Calu3 (cell line): ENCODE measurements at regions not wholly inside any gene's neighbourhood (a gene's known extent, or its start where the extent isn't known, plus 50 kb on each side); places are given as distances from the start of the nearest gene placed in this dataset.

Experiments used
- BruUV-seq: library from RNA; stranded (reverse); fragments of 400-500 nt; replicated peaks from 2 replicates; lab custom pipeline; 2021; lab: Mats Ljungman, UMichigan
- CTCF ChIA-PET: fragments of 300-600 bp; sonication (Branson Sonifier 250); formaldehyde crosslinking; loops from one replicate; lab custom pipeline; 2022; ENCODE audit warnings: antibody characterized with exemption; lab: Charles Lee
- DNase-seq: peaks from one replicate; pipeline ENCODE4 v3.0.0; 2022
- H3K27ac Mint-ChIP-seq: one replicate; pipeline ENCODE4 v1.8.0; 2022; ENCODE audit warnings: mixed read lengths; ENCODE audit not compliant: unreplicated experiment
- H3K27me3 Mint-ChIP-seq: one replicate; pipeline ENCODE4 v1.8.0; 2022; ENCODE audit warnings: mixed read lengths; ENCODE audit not compliant: unreplicated experiment
- H3K36me3 Mint-ChIP-seq: one replicate; pipeline ENCODE4 v1.8.0; 2022; ENCODE audit warnings: mild to moderate bottlenecking, moderate library complexity, mixed read lengths; ENCODE audit not compliant: insufficient read depth, unreplicated experiment
- H3K4me1 Mint-ChIP-seq: one replicate; pipeline ENCODE4 v1.8.0; 2022; ENCODE audit warnings: mild to moderate bottlenecking, low read depth, mixed read lengths; ENCODE audit not compliant: unreplicated experiment
- H3K4me3 Mint-ChIP-seq: one replicate; pipeline ENCODE4 v1.8.0; 2022; ENCODE audit warnings: mild to moderate bottlenecking, low read depth, moderate library complexity, mixed read lengths; ENCODE audit not compliant: unreplicated experiment
- H3K9me3 Mint-ChIP-seq: one replicate; pipeline ENCODE4 v1.8.0; 2022; ENCODE audit warnings: low read depth, mixed read lengths; ENCODE audit not compliant: unreplicated experiment
- CTCF ChIP-seq: fragments of 200-600 bp; IDR thresholded peaks from one replicate; pipeline ENCODE4 v1.8.0; 2022; ENCODE audit warnings: antibody characterized with exemption; ENCODE audit not compliant: unreplicated experiment
- intact Hi-C: fragments of 100-400 bp; cut with micrococcal nuclease; formaldehyde crosslinking; loops from one replicate; pipeline ENCODE4 v1.10.0; 2022; ENCODE audit not compliant: unreplicated experiment

- peaks cover 2% of the 10 kb centered on the region for H3K9me3 Mint-ChIP-seq
- no peak overlapping the region for H3K27ac Mint-ChIP-seq
- no peaks in the 10 kb centered on the region for H3K4me1 Mint-ChIP-seq
- CTCF ChIA-PET, result interaction anchor here (0.6 kb wide), 1 partner anchor 113 kb away, joined by 3 read pairs; no protein-coding TSS in a partner anchor
- H3K36me3 Mint-ChIP-seq, result no peaks in the 10 kb centered on the region
- no peak for DNase-seq
- TF ChIP-seq CTCF, result no peak
- H3K27me3 Mint-ChIP-seq, result no peaks in the 10 kb centered on the region
- intact Hi-C loops, result no loop called here
- no TSS peak for BruUV-seq
- H3K4me3 Mint-ChIP-seq, result no peak overlapping the region
Measured at GRCh38 chr5:113846941-113847340, 333.4 kb downstream of the YTHDC2 start.

GRCh38 chr5:113864437-113864836 lies 350.9 kb downstream of the YTHDC2 start:
- Mint-ChIP-seq H3K36me3 (no peaks in the 10 kb centered on the region), H3K9me3 (no peaks in the 10 kb centered on the region), H3K4me1 (no peaks in the 10 kb centered on the region), H3K27me3 (no peaks in the 10 kb centered on the region), H3K27ac (no peak overlapping the region), H3K4me3 (no peak overlapping the region)
- intact Hi-C loops, result no loop called here
- TF ChIP-seq CTCF, result no peak
- no peak for DNase-seq
- BruUV-seq, result no TSS peak
- CTCF ChIA-PET, result interaction anchor here (0.5 kb wide), 1 partner anchor 35 kb away, joined by 3 read pairs; no protein-coding TSS in a partner anchor

GRCh38 chr5:113866763-113867162 lies 353.3 kb downstream of the YTHDC2 start:
- Mint-ChIP-seq H3K27ac (no peak overlapping the region), H3K27me3 (no peaks in the 10 kb centered on the region), H3K36me3 (no peaks in the 10 kb centered on the region), H3K4me1 (no peaks in the 10 kb centered on the region), H3K9me3 (no peaks in the 10 kb centered on the region), H3K4me3 (no peak overlapping the region)
- intact Hi-C loops, result no loop called here
- DNase-seq, result no peak
- no TSS peak for BruUV-seq
- no peak for TF ChIP-seq CTCF
- CTCF ChIA-PET, result no interaction called here

GRCh38 chr5:113869611-113870010 lies 356.1 kb downstream of the YTHDC2 start:
- intact Hi-C loops, result no loop called here
- BruUV-seq, result no TSS peak
- H3K4me3 Mint-ChIP-seq, result no peak overlapping the region
- CTCF ChIA-PET, result no interaction called here
- H3K36me3 Mint-ChIP-seq, result no peaks in the 10 kb centered on the region
- TF ChIP-seq CTCF, result no peak
- no peak for DNase-seq
- no peaks in the 10 kb centered on the region for H3K9me3 Mint-ChIP-seq
- H3K27me3 Mint-ChIP-seq, result no peaks in the 10 kb centered on the region
- H3K4me1 Mint-ChIP-seq, result no peaks in the 10 kb centered on the region
- H3K27ac Mint-ChIP-seq, result no peak overlapping the region
